M059J (cell line): ENCODE measurements at regions not wholly inside any gene's neighbourhood (a gene's known extent, or its start where the extent isn't known, plus 50 kb on each side); places are given as distances from the start of the nearest gene placed in this dataset.

ENCODE experiments used
- DNase-seq: peaks from one replicate; pipeline ENCODE4 v3.0.0-alpha.2; 2012; ENCODE audit warnings: low read depth

DNA sequence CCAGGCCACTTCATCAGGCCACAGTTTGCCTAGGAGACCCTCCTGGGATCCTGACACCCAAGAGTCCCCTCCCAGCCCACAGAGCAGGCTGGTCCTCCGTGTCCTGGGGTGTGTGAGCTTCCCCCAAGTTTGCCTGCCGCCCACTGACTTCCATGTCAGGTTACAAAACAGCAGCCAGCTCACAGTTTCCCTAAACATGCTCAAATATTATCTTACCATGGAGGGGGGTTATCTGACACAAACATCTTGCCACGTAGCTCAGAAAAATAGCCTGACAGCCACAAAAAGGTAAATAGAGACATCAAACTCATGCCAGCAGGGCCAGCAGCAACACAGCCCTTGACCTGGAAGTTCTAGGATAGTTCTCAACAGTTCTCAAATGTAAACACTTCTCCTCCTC is 346.5 kb downstream of the TNS1 start:
- peak; percentile 42 for DNase-seq

DNA sequence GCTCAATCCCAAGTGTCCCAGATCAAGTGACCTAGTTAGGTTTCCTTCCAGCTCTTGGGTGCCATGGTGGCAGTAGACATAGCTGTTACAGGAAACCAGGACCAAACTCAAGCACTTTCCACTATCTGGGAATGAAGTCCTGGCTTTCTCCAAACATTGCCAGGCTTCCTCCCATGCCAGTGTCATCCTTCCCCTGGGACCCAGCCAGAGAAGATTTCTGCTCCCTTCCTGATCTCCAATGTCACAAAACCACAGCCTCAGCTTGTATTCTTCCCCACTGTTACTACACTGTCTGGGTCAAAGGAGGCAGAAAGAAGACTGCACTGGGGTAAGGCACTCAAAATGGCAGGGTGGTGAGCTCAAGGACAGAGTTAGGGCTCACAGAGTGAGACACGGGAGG is 347.1 kb downstream of the TNS1 start:
- DNase-seq, result peak; percentile 38

DNA sequence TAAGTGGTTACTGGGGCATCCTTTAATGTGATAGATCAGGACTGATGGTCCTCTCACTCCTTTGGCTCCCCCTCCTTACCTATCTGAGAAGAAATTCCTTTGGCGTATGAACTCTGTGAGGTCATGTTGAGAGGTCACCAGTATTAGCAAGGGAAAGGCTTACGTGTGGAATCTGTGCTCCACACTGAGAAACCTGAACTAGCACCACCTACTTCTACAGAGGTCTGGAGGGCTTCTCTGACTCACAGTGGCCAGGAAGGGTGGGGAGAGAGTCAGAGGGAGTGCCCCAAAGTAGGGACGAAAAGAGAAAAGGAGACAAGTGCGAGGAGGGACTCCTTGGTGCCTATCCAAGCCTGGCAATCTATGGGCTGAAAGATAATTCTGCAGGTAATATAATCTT is 348.6 kb downstream of the TNS1 start:
- peak; percentile 64 for DNase-seq

DNA sequence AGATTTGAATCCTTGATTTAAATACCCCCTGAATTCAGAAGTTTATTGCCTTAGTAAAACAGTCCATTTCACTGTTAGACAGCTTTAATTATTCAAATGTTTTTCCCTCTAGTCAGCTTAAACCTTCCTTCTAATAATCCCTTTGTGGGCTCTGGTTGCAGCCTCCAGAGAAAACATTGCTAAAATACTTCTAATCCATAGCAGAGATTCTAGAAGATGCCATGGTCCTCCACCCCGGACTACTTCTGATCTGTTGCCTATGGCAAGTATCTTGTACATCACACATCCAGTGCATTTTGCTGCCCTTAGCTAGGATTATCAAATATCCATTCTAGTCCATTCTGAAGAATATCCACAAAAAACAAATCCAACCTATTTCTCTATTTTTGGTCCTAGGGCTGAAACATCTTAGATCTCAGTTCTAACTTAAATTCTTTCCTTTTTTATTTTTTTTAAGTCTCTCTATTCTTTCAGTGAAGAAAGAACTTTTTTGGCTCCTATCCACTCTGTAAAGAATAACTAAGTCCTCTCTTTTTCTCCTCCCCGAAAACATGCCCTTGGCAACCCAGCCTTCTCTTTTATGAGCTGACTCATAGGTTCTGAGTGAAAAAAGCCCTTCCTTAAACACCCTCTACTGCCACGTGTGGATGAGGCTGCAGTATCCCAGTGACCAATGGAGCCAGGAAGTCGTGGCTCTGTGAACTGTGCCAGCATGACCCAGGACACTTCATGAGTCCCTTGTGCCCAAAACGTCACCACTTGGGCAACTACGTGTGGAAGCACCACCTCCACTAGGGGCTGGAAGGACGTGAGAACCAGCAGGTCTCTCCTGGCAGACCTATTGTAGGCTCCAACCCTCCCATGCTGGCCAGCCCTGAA is 349.8 kb downstream of the TNS1 start:
- peak; percentile 99 for DNase-seq

DNA sequence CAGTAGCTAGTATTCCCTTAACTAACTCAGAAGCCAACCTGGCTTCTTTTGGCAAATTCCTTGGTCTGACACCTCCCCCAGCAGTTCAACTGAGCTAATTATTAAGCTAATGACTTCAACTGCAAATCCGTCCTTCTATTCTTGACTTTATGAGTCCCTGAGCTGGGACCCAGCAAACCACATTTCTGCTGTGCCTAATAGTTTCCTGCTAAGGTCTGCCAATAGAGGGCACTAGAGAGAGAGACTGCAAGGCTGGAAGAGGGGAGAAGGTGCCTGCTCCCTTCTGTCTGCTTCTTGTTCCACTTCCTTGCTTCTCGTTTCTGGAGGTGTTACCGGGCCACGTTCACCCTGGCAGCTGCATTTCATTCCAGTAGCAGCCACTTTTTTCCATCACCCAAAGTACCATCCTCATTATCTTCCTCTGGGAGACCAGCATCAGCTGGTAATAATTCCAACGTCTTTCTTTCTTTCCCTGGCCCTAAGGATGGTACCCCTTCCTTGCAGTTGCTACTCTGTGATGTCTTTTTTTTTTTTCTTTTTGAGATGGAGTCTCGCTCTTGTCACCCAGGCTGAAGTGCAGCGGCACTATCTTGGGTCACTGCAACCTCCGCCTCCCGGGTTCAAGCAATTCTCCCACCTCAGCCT is 352.0 kb downstream of the TNS1 start:
- DNase-seq, result peak; percentile 82

DNA sequence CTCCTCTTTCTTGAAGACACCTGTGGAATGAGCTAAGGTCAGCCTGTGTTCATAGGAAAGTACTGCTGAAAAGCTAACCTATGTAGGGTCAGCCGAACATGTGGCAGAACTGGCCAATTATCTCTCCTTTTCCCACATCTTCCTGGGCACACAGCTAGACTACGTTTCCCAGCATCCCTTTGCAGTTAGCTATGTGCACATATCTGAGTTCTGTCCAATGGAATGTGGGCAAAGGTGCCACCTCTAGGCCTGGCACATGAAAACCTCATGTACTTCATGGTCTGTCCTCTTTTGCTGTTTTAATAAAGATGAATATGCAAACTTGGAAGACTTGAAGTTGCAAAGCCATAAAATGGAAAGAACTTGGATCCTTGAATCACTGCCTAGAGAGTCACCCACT is 352.6 kb downstream of the TNS1 start:
- DNase-seq, result peak; percentile 55

DNA sequence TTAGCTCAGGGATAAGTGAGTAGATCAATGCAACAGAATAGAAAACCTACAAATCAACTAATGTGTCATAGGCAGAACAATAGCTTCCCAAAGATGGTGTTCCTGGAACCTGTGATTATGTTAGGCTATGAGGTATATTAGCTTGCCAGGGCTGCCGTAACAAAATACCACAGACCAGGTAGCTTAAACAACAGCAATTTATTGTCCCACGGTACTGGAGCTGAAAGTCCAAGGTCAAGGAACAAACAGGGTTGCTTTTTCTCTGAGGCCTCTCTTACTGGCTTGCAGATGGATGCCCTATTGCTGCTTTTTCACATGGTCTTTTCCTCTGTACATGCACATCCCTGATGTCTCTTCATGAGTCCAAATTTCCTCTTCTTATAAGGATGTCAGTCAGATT is 354.9 kb downstream of the TNS1 start:
- no peak for DNase-seq

DNA sequence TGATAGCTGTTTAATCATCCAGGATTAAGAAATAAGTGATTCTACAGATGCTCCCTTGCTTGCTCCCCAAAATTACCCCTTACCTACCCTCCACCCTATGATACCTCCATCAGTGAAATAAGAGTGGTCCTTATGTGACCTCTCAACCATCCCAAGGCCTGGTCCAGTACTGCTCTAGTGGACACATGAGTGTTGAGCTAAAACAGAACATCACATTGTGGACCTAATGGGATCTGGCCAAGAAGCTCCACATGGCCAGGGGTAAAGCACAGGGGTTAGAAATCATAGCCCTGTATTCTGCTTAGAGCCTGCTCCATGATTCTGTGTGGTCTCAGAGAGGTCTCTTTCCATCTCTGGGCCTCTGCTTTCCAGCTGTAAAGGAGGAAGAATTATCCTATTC is 355.6 kb downstream of the TNS1 start:
- DNase-seq, result no peak

DNA sequence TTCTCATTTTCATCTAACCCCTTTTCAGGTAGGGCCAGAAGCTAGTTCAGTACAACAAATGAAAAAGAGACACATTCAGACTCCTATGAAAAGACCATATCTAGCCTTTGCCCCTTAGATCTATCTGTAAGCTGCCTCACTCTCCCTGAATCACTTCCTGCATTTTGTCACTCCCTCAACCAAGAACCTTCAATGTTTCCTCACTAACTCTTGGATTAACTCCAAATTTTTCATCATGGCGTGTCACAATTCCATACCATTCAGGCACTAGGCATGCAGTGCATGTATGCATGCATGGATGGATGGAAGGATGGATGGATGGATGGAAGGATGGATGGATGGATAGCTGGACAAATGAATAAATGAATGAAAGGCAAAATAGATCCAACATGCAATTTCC is 356.9 kb downstream of the TNS1 start:
- DNase-seq, result no peak

DNA sequence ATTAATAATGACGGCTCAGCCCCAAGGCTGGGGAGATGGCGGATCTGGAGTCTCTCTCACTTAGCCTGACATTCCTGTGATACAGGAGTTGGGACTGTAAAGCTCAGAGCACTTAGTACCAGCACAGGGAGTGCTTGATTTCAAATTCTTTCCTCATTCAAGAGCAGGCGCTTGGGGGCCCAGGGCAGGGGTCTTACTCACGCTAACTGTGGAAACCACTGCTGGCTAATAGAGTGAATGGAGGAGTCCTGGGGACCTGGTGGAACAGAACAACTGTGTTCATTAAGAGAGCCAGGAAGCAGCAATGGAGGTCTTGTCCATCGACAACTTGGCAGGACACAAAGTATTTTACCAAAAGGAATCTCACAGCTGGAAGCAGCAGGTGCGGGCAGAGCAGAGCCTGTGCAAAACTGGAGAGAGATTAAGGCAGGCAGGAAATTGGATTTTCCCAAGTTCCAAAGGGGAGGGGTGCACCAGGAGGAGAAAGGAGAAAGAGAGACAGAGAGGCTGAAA is 358.9 kb downstream of the TNS1 start:
- no peak for DNase-seq

DNA sequence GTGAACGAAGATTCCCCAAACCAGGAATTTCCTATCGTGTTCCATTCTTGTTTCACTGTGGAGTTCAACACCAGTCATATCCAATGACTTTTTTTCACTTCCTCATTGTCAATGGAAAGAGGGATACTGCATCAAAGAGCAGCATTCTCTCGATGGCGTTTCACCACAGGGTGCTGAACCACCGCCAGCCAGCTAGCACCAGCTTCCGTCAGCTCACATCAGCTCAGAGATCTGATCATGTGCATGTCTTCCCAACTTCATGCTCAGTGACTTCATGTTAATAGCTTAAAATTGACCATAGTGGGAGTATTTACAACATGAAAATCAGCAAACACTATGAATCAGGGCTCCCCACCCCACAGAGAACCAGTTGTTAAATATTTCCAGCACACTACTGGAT is 359.9 kb downstream of the TNS1 start:
- DNase-seq, result no peak

DNA sequence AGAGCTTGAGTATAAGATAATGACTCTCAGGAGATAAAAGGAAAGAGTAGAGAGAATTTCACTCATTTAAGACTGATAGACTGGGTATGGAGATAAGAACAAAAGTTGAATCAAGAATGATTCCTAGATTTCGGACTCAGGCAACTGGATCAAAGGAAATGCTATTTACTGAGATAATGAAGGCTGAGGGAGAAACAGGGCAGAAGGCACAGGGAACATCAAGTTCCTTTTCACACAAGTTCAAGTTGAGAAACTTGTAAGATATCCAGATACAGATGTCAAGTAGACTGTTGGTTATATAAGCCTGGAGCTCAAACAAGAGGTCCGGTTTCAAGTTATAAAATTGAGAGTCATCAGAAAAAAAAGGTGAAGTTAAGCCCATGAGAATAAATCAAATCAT is 360.8 kb downstream of the TNS1 start:
- no peak for DNase-seq

DNA sequence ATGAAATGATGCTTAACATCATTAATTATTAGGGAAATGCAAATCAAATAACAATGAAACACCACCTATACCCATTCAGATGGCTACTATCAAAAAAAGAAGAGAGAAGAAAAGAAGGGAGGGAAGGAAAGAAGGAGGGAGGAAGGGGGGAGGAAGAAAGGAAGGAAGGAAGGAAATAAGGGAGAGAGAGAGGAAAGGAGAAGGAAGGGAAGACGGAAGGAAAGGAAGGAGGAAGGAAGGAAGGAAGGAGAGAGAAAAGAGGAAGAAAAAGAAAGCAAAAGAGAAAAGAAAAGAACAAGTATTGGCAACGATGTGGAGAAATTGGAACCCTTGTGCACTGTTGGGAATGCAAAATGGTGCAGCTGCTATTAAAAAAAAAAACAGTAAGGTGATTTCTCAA is 363.3 kb downstream of the TNS1 start:
- no peak for DNase-seq

DNA sequence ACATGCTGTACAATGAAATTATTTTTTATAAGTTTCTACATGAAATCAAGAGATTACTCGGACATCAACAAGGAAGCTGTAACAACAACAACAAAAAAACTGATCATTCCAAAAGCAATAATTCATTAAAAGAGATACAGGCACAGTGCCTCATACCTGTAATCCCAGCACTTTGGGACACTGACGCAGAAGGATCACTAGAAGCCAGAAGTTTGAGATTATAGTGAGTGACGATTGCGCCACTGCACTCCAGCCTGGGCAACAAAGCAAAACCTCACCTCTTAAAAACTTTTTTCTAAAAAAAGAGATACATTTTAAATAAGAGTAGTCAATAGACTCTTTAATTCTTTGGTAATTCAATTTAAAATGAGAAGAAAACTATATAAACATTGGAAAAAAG is 364.3 kb downstream of the TNS1 start:
- no peak for DNase-seq

DNA sequence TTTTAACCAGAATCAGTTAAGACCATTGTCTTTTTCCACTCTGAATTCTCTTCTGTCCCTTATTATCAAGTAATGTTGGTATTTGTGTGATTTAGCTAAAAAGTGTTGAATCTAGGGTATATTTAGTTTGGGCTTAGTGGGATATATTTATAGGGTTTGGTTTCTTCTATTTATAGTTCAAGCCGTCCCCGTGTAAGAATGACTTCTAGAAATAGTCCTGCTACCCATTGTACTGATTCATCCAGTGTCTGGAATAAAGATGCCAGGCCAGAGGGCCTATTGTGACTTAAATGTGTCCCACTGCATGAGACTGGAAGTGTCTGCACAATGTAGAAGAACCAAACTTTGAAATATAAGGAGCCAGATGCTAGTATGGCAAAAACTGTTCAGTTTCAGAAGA is 364.8 kb downstream of the TNS1 start:
- DNase-seq, result no peak

DNA sequence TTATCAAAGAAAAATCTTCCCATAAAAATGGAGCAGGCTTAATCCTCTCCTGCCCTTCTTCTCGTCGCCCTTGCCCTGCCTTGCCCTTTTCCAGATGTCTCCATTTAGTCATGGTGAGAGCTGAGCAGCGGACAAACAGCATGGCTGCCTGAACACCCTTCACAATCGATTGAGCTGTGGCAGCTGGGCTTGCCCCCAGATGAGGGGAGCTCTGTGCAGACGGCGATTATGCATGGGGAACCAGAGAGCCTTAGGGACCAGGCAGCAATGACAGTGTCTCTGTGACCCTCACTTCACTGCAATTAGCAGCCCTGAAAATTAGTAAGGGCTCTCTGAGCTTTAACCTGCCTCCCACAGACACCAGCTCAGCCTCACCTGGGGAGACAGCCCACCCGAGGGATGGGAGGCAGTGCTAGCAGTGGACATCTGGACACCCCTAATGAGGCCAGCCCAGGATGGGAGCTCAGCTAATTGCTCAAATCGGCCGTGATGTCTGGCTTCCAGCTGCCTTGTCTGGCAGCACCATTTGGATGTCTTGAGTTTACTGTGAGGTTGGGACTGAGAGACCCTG is 365.7 kb downstream of the TNS1 start:
- no peak for DNase-seq

DNA sequence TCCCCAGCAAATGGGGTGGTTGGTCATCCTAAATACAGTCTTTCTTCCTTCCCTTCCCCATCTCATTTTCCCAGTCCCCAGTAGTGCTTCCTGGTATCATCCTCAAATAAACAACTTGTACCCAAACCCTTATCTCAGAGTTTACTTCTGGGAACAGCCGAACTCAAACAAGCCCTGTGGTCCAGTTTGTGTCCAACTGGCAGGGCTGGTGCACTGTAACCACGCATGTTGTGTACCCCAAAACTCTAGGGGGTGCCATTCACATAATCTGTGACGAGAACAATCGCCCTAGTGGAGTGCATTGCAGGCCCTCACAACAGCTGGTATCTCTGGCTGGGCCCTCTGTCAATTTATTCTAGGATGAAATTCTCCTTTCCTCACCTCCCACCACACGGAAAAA is 366.2 kb downstream of the TNS1 start:
- DNase-seq, result no peak

DNA sequence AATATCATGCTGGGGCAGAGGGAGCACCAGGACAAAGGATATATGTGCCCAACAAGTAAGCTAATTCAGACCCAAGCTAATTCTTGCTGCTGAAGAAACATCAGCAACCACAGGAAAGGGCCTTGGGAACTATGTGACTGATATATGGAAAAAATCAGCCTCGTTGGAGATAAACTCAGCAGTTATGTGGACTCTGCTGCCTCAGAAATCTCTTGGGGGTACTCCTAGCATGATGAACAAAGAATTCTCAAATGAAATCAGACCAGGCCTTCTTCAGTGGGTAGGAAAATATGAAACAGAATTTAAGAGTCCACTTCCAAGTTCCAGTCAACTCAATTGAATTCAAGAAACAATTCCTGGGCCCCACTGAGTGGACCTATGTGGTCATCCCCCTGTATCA is 367.9 kb downstream of the TNS1 start:
- no peak for DNase-seq

DNA sequence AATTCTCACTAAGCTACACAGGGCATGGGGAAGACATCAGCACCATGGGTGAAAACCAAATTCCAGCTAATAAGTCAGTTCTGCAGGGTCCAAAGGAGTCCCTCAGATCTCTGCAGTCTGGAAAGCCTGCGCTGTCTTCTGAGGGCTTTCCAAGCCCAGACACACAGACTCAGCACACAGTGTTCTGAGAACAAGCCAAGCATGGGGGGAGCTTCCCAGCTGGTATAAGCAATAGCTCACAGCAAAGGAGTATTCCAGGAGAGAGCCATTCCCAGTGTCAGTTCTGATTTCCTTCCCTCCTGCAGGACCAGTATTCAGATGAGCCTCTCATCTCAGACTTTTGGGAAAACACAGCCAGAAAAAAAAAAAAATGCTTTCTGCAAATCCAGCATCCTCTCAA is 370.8 kb downstream of the TNS1 start:
- no peak for DNase-seq

DNA sequence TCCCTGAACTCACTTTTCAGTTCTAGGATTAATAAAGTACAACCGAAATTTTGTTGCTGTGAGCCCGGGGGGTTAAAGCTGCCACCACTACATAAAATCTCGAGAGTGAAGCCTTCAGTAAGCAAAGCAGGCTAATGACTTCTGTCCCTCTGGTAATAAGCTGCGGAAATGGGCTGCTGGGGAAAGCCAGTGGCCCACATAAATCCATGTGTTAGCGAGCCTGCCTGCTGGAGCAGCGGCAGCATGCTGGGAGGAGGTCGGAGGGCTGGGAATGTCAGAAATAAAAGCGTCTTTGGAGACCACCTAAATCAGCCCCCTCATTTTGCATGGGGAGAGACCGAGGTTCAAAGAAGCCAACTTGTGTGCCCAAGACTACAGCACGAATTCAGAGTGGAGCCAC is 371.7 kb downstream of the TNS1 start:
- DNase-seq, result no peak

DNA sequence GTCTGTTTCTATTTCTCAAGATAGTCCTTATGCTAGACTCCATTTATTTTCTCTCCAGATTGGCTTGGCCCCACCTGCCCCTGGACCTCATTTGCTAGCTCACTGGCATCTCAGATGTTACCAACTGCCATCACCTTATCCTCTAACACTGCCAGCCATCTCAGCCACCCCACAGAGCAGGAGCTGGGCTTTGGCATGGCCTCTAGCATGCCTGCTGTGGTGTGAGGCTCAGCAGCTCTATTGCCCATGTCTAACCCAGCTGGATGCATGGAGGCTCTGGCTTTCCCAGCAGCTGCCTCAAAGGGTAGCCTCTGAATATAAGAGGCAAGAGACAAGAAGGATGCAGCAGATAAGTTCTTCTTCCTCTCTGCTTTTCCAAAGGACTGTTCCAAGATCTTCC is 373.4 kb downstream of the TNS1 start:
- DNase-seq, result no peak

DNA sequence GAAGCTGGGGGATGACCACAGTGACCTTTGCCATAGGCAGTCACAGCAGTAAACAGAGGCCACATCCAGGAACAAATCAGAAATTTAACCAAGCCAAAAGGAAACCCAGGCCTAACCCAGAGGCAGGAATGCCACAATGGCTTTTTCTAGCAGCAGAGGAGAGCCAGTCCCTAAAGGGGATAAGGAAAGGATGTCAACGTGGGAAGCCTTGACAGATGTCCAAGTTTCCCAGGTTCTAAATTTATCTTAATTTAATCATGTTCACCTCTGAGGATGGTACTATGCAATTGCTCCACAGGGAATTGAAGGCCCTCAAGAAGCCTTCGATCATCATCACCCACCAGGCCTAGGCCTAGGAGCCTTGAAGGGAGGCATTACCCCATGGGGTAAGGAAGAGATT is 374.7 kb downstream of the TNS1 start:
- no peak for DNase-seq

DNA sequence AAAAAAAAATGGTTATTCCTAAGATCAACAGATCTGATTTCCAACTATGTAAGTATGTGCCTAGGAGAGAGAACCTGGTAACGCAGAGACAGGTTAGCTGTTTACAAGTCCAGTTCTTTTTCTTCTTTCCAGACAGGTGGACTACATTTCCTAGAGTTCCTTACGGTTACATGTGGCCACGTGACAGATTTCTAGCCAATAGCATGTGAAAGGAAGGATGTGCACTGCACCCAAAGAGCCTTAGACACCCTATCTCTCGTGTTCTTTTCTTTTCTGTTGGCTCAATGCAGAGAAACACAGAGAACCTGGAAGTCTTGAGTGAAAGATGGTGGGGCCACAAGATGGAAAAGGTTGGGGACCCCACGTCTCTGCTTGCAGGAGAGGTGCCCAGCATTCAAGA is 375.9 kb downstream of the TNS1 start:
- no peak for DNase-seq
